HEK293 (cell line): ENCODE measurements at regions not wholly inside any gene's neighbourhood (a gene's known extent, or its start where the extent isn't known, plus 50 kb on each side); places are given as distances from the start of the nearest gene placed in this dataset.

Experiments used
- CTCF ChIA-PET: fragments of 350-600 bp; formaldehyde crosslinking; extraction: SDS; loops from one replicate; lab custom pipeline; 2021; ENCODE audit warnings: antibody characterized with exemption; lab: Yijun Ruan, JAX
- POLR2A ChIA-PET: fragments of 300-600 bp; formaldehyde crosslinking; extraction: SDS; loops from one replicate; lab custom pipeline; 2020; ENCODE audit warnings: antibody characterized with exemption, inconsistent platforms; lab: Yijun Ruan, JAX
- H3K27ac ChIP-seq: fragments of 200-500 bp; sonication (Bioruptor generic); 2 replicates; pipeline ENCODE4 v1.5.1; 2014; ENCODE audit warnings: low read depth, low read length, control low read depth, inconsistent platforms; ENCODE audit errors: extremely low read depth
- H3K36me3 ChIP-seq, 2 experiments: fragments of 200-500 bp in 1 of 2; sonication (Bioruptor generic) in 1 of 2; 1 replicate in 1 of 2; 2 replicates in 1 of 2; pipeline ENCODE4 v1.5.1; 2014 to 2017; ENCODE audit warnings: inconsistent platforms in 2 of 2, low read length in 2 of 2; ENCODE audit not compliant: control insufficient read depth in 2 of 2, insufficient read depth in 1 of 2
- H3K4me1 ChIP-seq: fragments of 200-500 bp; sonication (Bioruptor generic); 2 replicates; pipeline ENCODE4 v1.5.1; 2014; ENCODE audit warnings: mild to moderate bottlenecking, low read length, inconsistent platforms; ENCODE audit not compliant: control insufficient read depth, insufficient read depth
- H3K4me3 ChIP-seq: 2 replicates; pipeline ENCODE4 v1.5.1; 2011; ENCODE audit warnings: low read depth, mild to moderate bottlenecking, control low read depth, low read length, moderate library complexity
- H3K9me3 ChIP-seq: fragments of 200-500 bp; sonication (Bioruptor generic); 2 replicates; pipeline ENCODE4 v1.5.1; 2014; ENCODE audit warnings: low read depth, low read length, inconsistent platforms; ENCODE audit not compliant: control insufficient read depth, insufficient read depth
- EGR2 ChIP-seq: fragments of 450-650 bp; formaldehyde crosslinking; IDR thresholded peaks from 2 replicates; pipeline ENCODE4 v1.5.1; 2016; ENCODE audit warnings: low read depth, missing biosample characterization, missing genetic modification characterization
- KLF10 ChIP-seq: fragments of 450-650 bp; IDR thresholded peaks from 2 replicates; pipeline ENCODE4 v1.5.1; 2018; ENCODE audit warnings: missing biosample characterization, mild to moderate bottlenecking, missing genetic modification characterization
- KLF9 ChIP-seq: fragments of 450-650 bp; formaldehyde crosslinking; IDR thresholded peaks from 2 replicates; pipeline ENCODE4 v1.5.1; 2016; ENCODE audit warnings: missing biosample characterization, missing genetic modification characterization, low read depth
- RBAK ChIP-seq: fragments of 450-650 bp; formaldehyde crosslinking; IDR thresholded peaks from 2 replicates; pipeline ENCODE4 v1.5.1; 2016; ENCODE audit warnings: missing biosample characterization, missing genetic modification characterization
- ZBTB8A ChIP-seq: fragments of 450-650 bp; formaldehyde crosslinking; IDR thresholded peaks from 2 replicates; pipeline ENCODE4 v1.5.1; 2016; ENCODE audit warnings: missing biosample characterization, missing genetic modification characterization
- ZIC2 ChIP-seq: fragments of 450-650 bp; formaldehyde crosslinking; IDR thresholded peaks from 2 replicates; pipeline ENCODE4 v1.5.1; 2016; ENCODE audit warnings: missing biosample characterization, missing genetic modification characterization
- ZNF133 ChIP-seq: fragments of 450-650 bp; formaldehyde crosslinking; IDR thresholded peaks from 2 replicates; pipeline ENCODE4 v1.5.1; 2016; ENCODE audit warnings: missing biosample characterization, missing genetic modification characterization
- ZNF138 ChIP-seq: fragments of 450-650 bp; formaldehyde crosslinking; IDR thresholded peaks from 2 replicates; pipeline ENCODE4 v1.5.1; 2016; ENCODE audit warnings: missing biosample characterization, missing genetic modification characterization, borderline replicate concordance
- ZNF140 ChIP-seq: fragments of 450-650 bp; formaldehyde crosslinking; IDR thresholded peaks from 2 replicates; pipeline ENCODE4 v1.5.1; 2016; ENCODE audit warnings: missing biosample characterization, missing genetic modification characterization
- ZNF157 ChIP-seq: fragments of 450-650 bp; formaldehyde crosslinking; IDR thresholded peaks from 2 replicates; pipeline ENCODE4 v1.5.1; 2016; ENCODE audit warnings: missing biosample characterization, missing genetic modification characterization
- ZNF2 ChIP-seq: fragments of 450-650 bp; formaldehyde crosslinking; IDR thresholded peaks from 2 replicates; pipeline ENCODE4 v1.5.1; 2016; ENCODE audit warnings: missing biosample characterization, missing genetic modification characterization
- ZNF214 ChIP-seq: fragments of 450-650 bp; formaldehyde crosslinking; IDR thresholded peaks from 2 replicates; pipeline ENCODE4 v1.5.1; 2017; ENCODE audit warnings: missing biosample characterization, mild to moderate bottlenecking, missing genetic modification characterization, borderline replicate concordance
- ZNF221 ChIP-seq: fragments of 450-650 bp; formaldehyde crosslinking; IDR thresholded peaks from 2 replicates; pipeline ENCODE4 v1.5.1; 2017; ENCODE audit warnings: missing biosample characterization, missing genetic modification characterization, borderline replicate concordance
- ZNF558 ChIP-seq: fragments of 450-650 bp; formaldehyde crosslinking; IDR thresholded peaks from 2 replicates; pipeline ENCODE4 v1.5.1; 2016; ENCODE audit warnings: missing biosample characterization, missing genetic modification characterization
- ZNF560 ChIP-seq: fragments of 450-650 bp; formaldehyde crosslinking; IDR thresholded peaks from 2 replicates; pipeline ENCODE4 v1.5.1; 2017; ENCODE audit warnings: missing biosample characterization, missing genetic modification characterization, borderline replicate concordance
- ZNF561 ChIP-seq: fragments of 450-650 bp; IDR thresholded peaks from 2 replicates; pipeline ENCODE4 v1.5.1; 2018; ENCODE audit warnings: missing biosample characterization, missing genetic modification characterization, borderline replicate concordance
- ZNF610 ChIP-seq: fragments of 450-650 bp; formaldehyde crosslinking; IDR thresholded peaks from 2 replicates; pipeline ENCODE4 v1.5.1; 2016; ENCODE audit warnings: missing biosample characterization, missing genetic modification characterization, borderline replicate concordance
- ZNF791 ChIP-seq: fragments of 450-650 bp; formaldehyde crosslinking; IDR thresholded peaks from 2 replicates; pipeline ENCODE4 v1.5.1; 2016; ENCODE audit warnings: missing biosample characterization, missing genetic modification characterization
- TF ChIP-seq, protein P1 (sequence below): fragments of 450-650 bp; formaldehyde crosslinking; IDR thresholded peaks from 2 replicates; pipeline ENCODE4 v1.5.1; 2017; ENCODE audit warnings: missing biosample characterization, missing genetic modification characterization
- TF ChIP-seq, protein P2 (sequence below): sonication (generic); formaldehyde crosslinking; IDR thresholded peaks from 2 replicates; pipeline ENCODE4 v1.8.1; 2022; ENCODE audit warnings: mild to moderate bottlenecking, moderate library complexity, missing genetic modification reagents
- TF ChIP-seq, protein P3 (sequence below): fragments of 450-650 bp; formaldehyde crosslinking; IDR thresholded peaks from 2 replicates; pipeline ENCODE4 v1.5.1; 2016; ENCODE audit warnings: missing biosample characterization, missing genetic modification characterization
- TF ChIP-seq, protein P4 (sequence below): fragments of 450-650 bp; formaldehyde crosslinking; IDR thresholded peaks from 2 replicates; pipeline ENCODE4 v1.5.1; 2016; ENCODE audit warnings: missing biosample characterization, missing genetic modification characterization
- TF ChIP-seq, protein P5 (sequence below): fragments of 450-650 bp; formaldehyde crosslinking; IDR thresholded peaks from 2 replicates; pipeline ENCODE4 v1.5.1; 2016; ENCODE audit warnings: missing biosample characterization, missing genetic modification characterization

DNA sequence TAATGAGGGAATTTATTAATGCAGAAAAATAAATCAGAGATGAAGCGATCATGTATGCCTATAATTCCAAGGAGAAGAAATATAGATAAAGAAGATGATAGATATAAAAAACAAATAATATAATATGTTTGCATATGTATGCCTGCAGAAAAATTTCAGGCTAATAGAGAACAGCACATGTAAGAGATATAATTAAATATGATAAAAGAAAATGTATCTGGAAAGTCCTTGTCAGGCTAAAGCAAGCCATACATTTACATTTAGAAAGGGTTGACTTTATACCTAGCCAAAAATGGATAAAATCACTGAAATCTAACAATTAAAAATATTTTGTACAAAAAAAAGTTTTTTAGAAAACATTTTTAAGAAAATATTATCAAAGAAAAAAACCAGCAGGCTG is 454.1 kb downstream of the C6orf118 start:
- POLR2A ChIA-PET, result no interaction called here
- Histone ChIP-seq H3K4me1 (no peaks in the 10 kb centered on the region), H3K27ac (no peak overlapping the region), H3K36me3 (no peaks in the 10 kb centered on the region), H3K9me3 (no peaks in the 10 kb centered on the region; the same call in 1 of the 2 replicates), H3K4me3 (no peak overlapping the region)
- CTCF ChIA-PET, result no interaction called here
- TF ChIP-seq RBAK (no peak), KLF10 (tag by site-specific recombination) (no peak), ZNF610 (no peak), ZBTB8A (tag by site-specific recombination) (no peak), ZNF560 (no peak), ZNF221 (tag by site-specific recombination) (no peak), ZNF138 (tag by site-specific recombination) (no peak), ZNF214 (tag by site-specific recombination) (no peak), ZNF157 (tag by site-specific recombination) (no peak), KLF9 (no peak)
- TF ChIP-seq, protein P1, sequence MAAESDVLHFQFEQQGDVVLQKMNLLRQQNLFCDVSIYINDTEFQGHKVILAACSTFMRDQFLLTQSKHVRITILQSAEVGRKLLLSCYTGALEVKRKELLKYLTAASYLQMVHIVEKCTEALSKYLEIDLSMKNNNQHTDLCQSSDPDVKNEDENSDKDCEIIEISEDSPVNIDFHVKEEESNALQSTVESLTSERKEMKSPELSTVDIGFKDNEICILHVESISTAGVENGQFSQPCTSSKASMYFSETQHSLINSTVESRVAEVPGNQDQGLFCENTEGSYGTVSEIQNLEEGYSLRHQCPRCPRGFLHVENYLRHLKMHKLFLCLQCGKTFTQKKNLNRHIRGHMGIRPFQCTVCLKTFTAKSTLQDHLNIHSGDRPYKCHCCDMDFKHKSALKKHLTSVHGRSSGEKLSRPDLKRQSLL (tag by site-specific recombination), result no peak
- TF ChIP-seq, protein P2, sequence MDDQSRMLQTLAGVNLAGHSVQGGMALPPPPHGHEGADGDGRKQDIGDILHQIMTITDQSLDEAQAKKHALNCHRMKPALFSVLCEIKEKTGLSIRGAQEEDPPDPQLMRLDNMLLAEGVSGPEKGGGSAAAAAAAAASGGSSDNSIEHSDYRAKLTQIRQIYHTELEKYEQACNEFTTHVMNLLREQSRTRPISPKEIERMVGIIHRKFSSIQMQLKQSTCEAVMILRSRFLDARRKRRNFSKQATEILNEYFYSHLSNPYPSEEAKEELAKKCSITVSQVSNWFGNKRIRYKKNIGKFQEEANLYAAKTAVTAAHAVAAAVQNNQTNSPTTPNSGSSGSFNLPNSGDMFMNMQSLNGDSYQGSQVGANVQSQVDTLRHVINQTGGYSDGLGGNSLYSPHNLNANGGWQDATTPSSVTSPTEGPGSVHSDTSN (CRISPR knock-in tag), result no peak
- TF ChIP-seq, protein P3, sequence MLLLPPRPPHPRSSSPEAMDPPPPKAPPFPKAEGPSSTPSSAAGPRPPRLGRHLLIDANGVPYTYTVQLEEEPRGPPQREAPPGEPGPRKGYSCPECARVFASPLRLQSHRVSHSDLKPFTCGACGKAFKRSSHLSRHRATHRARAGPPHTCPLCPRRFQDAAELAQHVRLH (tag by site-specific recombination), result no peak

DNA sequence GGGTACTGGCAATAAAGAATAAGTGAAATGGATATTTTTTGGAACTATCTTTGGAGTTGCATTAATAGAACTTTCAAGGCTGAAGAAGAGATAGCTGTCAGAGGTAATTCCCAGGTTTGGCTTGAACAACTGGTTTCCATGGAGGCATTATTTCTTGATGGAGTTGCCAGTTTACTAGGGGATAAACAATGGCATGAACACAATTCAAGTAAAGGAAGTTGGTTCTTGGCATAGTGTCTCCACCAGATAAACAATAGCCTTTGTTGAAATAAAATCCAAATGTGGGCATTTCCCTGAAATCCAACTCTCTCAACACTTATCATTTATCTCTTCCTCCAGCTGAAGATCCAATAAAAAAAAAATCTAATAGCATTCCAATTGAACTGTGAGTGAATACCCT is 454.9 kb downstream of the C6orf118 start:
- ChIA-PET CTCF (no interaction called here), POLR2A (interaction anchor here (0.5 kb wide), 1 partner anchor 155 kb away, joined by 3 read pairs; no protein-coding TSS in a partner anchor)
- no peaks in the 10 kb centered on the region; the same call in 1 of the 2 replicates for H3K9me3 ChIP-seq
- H3K4me3 ChIP-seq, result no peak overlapping the region
- no peaks in the 10 kb centered on the region for H3K4me1 ChIP-seq
- no peak overlapping the region for H3K27ac ChIP-seq
- H3K36me3 ChIP-seq, result no peaks in the 10 kb centered on the region
- no peak for TF ChIP-seq EGR2 (tag by site-specific recombination)
- TF ChIP-seq ZNF140, result no peak
- no peak for TF ChIP-seq ZNF133 (tag by site-specific recombination)
- TF ChIP-seq, protein P4, sequence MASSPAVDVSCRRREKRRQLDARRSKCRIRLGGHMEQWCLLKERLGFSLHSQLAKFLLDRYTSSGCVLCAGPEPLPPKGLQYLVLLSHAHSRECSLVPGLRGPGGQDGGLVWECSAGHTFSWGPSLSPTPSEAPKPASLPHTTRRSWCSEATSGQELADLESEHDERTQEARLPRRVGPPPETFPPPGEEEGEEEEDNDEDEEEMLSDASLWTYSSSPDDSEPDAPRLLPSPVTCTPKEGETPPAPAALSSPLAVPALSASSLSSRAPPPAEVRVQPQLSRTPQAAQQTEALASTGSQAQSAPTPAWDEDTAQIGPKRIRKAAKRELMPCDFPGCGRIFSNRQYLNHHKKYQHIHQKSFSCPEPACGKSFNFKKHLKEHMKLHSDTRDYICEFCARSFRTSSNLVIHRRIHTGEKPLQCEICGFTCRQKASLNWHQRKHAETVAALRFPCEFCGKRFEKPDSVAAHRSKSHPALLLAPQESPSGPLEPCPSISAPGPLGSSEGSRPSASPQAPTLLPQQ (tag by site-specific recombination), result no peak
- TF ChIP-seq ZNF157 (tag by site-specific recombination), result no peak
- TF ChIP-seq ZIC2 (tag by site-specific recombination), result no peak
- TF ChIP-seq, protein P5, sequence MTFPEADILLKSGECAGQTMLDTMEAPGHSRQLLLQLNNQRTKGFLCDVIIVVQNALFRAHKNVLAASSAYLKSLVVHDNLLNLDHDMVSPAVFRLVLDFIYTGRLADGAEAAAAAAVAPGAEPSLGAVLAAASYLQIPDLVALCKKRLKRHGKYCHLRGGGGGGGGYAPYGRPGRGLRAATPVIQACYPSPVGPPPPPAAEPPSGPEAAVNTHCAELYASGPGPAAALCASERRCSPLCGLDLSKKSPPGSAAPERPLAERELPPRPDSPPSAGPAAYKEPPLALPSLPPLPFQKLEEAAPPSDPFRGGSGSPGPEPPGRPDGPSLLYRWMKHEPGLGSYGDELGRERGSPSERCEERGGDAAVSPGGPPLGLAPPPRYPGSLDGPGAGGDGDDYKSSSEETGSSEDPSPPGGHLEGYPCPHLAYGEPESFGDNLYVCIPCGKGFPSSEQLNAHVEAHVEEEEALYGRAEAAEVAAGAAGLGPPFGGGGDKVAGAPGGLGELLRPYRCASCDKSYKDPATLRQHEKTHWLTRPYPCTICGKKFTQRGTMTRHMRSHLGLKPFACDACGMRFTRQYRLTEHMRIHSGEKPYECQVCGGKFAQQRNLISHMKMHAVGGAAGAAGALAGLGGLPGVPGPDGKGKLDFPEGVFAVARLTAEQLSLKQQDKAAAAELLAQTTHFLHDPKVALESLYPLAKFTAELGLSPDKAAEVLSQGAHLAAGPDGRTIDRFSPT, result no peak
- TF ChIP-seq ZNF791 (tag by site-specific recombination), result no peak
- TF ChIP-seq ZNF558 (tag by site-specific recombination), result no peak
- TF ChIP-seq ZNF2 (tag by site-specific recombination), result no peak
- TF ChIP-seq ZNF561, result no peak
